ENCODE measurements at regions not wholly inside any gene's neighbourhood (a gene's known extent, or its start where the extent isn't known, plus 50 kb on each side); places are given as distances from the start of the nearest gene placed in this dataset.

- TF ChIP-seq POLR2A (IDR thresholded peaks at IDR 0.05) (no peak), CTCF (IDR thresholded peaks at IDR 0.05) (no peak), POLR2AphosphoS5 (IDR thresholded peaks at IDR 0.05) (no peak)
Measured at GRCh38 chr2:175576270-175576669, 394.8 kb upstream of the ATP5MC3 start.
